ENCODE measurements at regions not wholly inside any gene's neighbourhood (a gene's known extent, or its start where the extent isn't known, plus 50 kb on each side); places are given as distances from the start of the nearest gene placed in this dataset.

DNA sequence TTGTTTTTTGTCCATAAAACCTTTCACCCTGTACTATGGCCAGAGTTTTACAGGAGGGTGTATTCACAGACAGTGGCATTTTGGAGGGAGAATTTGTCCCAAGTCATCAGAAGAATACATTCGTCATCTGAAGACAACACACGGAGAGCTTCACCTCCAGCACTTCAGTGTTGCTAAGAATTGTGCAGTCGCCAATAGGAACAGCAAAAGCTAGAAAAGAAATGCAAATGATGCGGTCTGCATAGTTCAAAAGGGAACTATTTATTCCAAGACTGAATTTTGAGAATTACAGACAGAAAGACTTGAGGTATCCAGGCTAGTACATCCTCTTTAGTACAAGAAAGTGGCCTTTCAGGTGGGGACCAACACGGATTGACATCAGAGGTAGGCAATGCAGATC lies 399.2 kb upstream of the KIF2A start:
- Histone ChIP-seq H3K9me1 (replicated peaks; ENCODE audit: control insufficient read depth, extremely low read depth, insufficient read depth, low read length) (no peaks in the 10 kb centered on the region), H3K27ac (ENCODE audit: insufficient read depth, low read depth, low read length) (no peak overlapping the region), H3K79me2 (ENCODE audit: control insufficient read depth, insufficient read depth, low read length) (no peaks in the 10 kb centered on the region), H3K27me3 (ENCODE audit: control insufficient read depth in 2 of 2, insufficient read depth in 2 of 2, low read length in 2 of 2) (no peaks in the 10 kb centered on the region), H3K4me1 (ENCODE audit: control insufficient read depth, extremely low read depth, insufficient read depth, low read length) (no peaks in the 10 kb centered on the region), H3K9me3 (replicated peaks; ENCODE audit: control insufficient read depth, insufficient read depth, low read length) (no peaks in the 10 kb centered on the region), H3K36me3 (ENCODE audit: control insufficient read depth in 2 of 2, extremely low read depth in 1 of 2, insufficient read depth in 2 of 2, low read length in 2 of 2) (no peaks in the 10 kb centered on the region), H3K4me2 (ENCODE audit: insufficient read depth, low read length) (no peak overlapping the region), H4K20me1 (replicated peaks; ENCODE audit: control insufficient read depth, extremely low read depth, insufficient read depth, low read length) (no peaks in the 10 kb centered on the region), H3K9ac (replicated peaks; ENCODE audit: extremely low read depth, insufficient read depth, low read length) (no peak overlapping the region), H2AFZ (ENCODE audit: low read depth, low read length) (no peak overlapping the region), H3K4me3 (replicated peaks in 1 of 3; ENCODE audit: insufficient read depth in 1 of 3, low read depth in 1 of 3, low read length in 3 of 3) (no peak overlapping the region)
- dilution Hi-C loops (cut with MboI; ENCODE audit: extremely low pct_ligation_motif_present, low sequenced_read_pairs) = no loop called here
- TF ChIP-seq JUN (IDR thresholded peaks at IDR 0.05; ENCODE audit: borderline replicate concordance, insufficient read depth, insufficient read length, low read depth) = no peak
- BruUV-seq (replicated peaks) = no TSS peak
- FAIRE-seq = no peak
- POLR2A ChIA-PET = no interaction called here
- CTCF ChIA-PET = no interaction called here
- intact Hi-C loops (cut with micrococcal nuclease) = no loop called here
- DNase-seq (ENCODE audit: low read depth, low spot score) = no peak

DNA sequence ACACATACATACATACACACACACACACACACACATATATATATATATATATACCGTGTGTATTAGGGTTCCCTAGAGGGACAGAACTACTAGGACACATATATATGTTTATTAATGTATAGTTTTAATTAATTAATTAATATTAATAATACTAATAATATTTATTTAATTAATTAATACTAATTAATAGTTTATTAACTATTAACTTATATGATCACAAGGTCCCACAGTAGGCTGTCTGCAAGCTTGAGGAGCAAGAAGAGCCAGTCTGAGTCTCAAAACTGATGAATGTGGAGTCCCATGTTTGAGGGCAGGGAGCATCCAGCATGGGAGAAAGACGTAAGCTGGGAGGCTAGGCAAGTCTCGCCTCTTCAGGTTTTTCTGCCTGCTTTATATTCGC lies 398.0 kb upstream of the KIF2A start:
- H3K9me1 ChIP-seq (replicated peaks; ENCODE audit: control insufficient read depth, extremely low read depth, insufficient read depth, low read length) = no peaks in the 10 kb centered on the region

More for the DNA sequence above, 398.0 kb upstream of the KIF2A start:
- Histone ChIP-seq H3K9ac (replicated peaks; ENCODE audit: extremely low read depth, insufficient read depth, low read length) (no peak overlapping the region), H3K36me3 (ENCODE audit: control insufficient read depth in 2 of 2, extremely low read depth in 1 of 2, insufficient read depth in 2 of 2, low read length in 2 of 2) (no peaks in the 10 kb centered on the region), H3K79me2 (ENCODE audit: control insufficient read depth, insufficient read depth, low read length) (no peaks in the 10 kb centered on the region), H2AFZ (ENCODE audit: low read depth, low read length) (no peak overlapping the region), H3K27me3 (ENCODE audit: control insufficient read depth in 2 of 2, insufficient read depth in 2 of 2, low read length in 2 of 2) (no peaks in the 10 kb centered on the region), H3K4me1 (ENCODE audit: control insufficient read depth, extremely low read depth, insufficient read depth, low read length) (no peaks in the 10 kb centered on the region), H3K27ac (ENCODE audit: insufficient read depth, low read depth, low read length) (no peak overlapping the region), H4K20me1 (replicated peaks; ENCODE audit: control insufficient read depth, extremely low read depth, insufficient read depth, low read length) (no peaks in the 10 kb centered on the region), H3K9me3 (replicated peaks; ENCODE audit: control insufficient read depth, insufficient read depth, low read length) (no peaks in the 10 kb centered on the region), H3K4me3 (replicated peaks in 1 of 3; ENCODE audit: insufficient read depth in 1 of 3, low read depth in 1 of 3, low read length in 3 of 3) (no peak overlapping the region), H3K4me2 (ENCODE audit: insufficient read depth, low read length) (no peak overlapping the region)
- POLR2A ChIA-PET = no interaction called here
- FAIRE-seq = no peak
- no TSS peak for BruUV-seq (replicated peaks)
- CTCF ChIA-PET = no interaction called here
- dilution Hi-C loops (cut with MboI; ENCODE audit: extremely low pct_ligation_motif_present, low sequenced_read_pairs) = no loop called here
- TF ChIP-seq, protein P1, sequence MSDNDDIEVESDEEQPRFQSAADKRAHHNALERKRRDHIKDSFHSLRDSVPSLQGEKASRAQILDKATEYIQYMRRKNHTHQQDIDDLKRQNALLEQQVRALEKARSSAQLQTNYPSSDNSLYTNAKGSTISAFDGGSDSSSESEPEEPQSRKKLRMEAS (IDR thresholded peaks at IDR 0.05; ENCODE audit: insufficient read depth, insufficient read length) = no peak
- TF ChIP-seq POLR2AphosphoS5 (IDR thresholded peaks at IDR 0.05; ENCODE audit: insufficient read depth, low read depth, low read length) = no peak
- TF ChIP-seq MYC (IDR thresholded peaks at IDR 0.05; ENCODE audit: low read depth, low read length) = no peak
- TF ChIP-seq FOS (IDR thresholded peaks at IDR 0.05; ENCODE audit: borderline replicate concordance, insufficient read depth, low read length) = no peak
- no peak for TF ChIP-seq JUN (IDR thresholded peaks at IDR 0.05; ENCODE audit: borderline replicate concordance, insufficient read depth, insufficient read length, low read depth)
- no peak for TF ChIP-seq EZH2 (IDR thresholded peaks at IDR 0.05; ENCODE audit: borderline replicate concordance, low read depth, low read length, severe bottlenecking)
- TF ChIP-seq GATA2 (IDR thresholded peaks at IDR 0.05; ENCODE audit: insufficient read depth, insufficient read length, low read depth, low read length) = no peak
- TF ChIP-seq, protein P2, sequence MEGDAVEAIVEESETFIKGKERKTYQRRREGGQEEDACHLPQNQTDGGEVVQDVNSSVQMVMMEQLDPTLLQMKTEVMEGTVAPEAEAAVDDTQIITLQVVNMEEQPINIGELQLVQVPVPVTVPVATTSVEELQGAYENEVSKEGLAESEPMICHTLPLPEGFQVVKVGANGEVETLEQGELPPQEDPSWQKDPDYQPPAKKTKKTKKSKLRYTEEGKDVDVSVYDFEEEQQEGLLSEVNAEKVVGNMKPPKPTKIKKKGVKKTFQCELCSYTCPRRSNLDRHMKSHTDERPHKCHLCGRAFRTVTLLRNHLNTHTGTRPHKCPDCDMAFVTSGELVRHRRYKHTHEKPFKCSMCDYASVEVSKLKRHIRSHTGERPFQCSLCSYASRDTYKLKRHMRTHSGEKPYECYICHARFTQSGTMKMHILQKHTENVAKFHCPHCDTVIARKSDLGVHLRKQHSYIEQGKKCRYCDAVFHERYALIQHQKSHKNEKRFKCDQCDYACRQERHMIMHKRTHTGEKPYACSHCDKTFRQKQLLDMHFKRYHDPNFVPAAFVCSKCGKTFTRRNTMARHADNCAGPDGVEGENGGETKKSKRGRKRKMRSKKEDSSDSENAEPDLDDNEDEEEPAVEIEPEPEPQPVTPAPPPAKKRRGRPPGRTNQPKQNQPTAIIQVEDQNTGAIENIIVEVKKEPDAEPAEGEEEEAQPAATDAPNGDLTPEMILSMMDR (IDR thresholded peaks at IDR 0.05; ENCODE audit: extremely low read depth in 1 of 2, insufficient read depth in 1 of 2, low read depth in 1 of 2, low read length in 2 of 2) = no peak
- TF ChIP-seq POLR2A (IDR thresholded peaks at IDR 0.05; ENCODE audit: low read depth, low read length) = no peak
- DNase-seq (ENCODE audit: low read depth, low spot score) = no peak
- intact Hi-C loops (cut with micrococcal nuclease) = no loop called here
